Mammary epithelial cell (primary cell): ENCODE measurements at regions not wholly inside any gene's neighbourhood (a gene's known extent, or its start where the extent isn't known, plus 50 kb on each side); places are given as distances from the start of the nearest gene placed in this dataset.

Source experiments
- EZH2 ChIP-seq: IDR thresholded peaks from 2 replicates; pipeline ENCODE4 v1.6.1; 2012; ENCODE audit warnings: low read length, inconsistent platforms, borderline replicate concordance
- TF ChIP-seq, protein P1 (sequence below), 2 donors: IDR thresholded peaks in 1 of 2; conservative IDR thresholded peaks in 1 of 2; 2 replicates each; pipeline ENCODE4 v1.5.1; 2011 to 2012; ENCODE audit warnings: inconsistent platforms in 2 of 2, low read length in 2 of 2, mild to moderate bottlenecking in 2 of 2, control low read depth in 1 of 2, low read depth in 1 of 2; ENCODE audit not compliant: insufficient read depth in 1 of 2; ENCODE audit errors: extremely low read depth in 1 of 2

DNA sequence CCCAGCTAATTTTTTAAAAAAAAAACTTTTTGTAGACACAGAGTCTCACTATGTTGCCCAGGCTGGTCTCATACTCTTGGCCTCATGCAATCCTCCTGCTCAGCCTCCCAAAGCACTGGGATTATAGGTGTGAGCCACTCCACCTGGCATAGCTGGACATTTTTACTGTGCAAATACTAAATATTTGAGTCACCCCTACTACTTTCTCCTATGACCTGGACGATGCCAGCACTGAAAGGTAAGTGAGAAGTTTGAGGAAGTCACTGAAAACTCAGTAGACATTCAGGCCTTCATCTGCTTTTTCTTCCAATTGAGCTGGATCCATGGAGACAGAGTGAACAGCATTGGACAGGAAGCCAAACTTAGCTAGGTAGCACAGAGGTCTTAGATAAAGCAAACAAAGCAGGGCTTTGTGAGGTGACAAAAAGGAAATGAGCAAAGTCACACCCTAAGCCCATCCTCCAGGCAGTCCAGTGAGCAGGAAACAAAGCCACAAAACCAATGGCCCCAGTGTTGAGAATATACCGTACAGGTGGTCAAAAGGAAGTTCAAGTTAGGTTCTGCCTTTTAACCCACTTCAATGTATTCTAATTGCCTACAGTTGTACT, 192.6 kb upstream of the RASA1 start:
- TF ChIP-seq, protein P1, sequence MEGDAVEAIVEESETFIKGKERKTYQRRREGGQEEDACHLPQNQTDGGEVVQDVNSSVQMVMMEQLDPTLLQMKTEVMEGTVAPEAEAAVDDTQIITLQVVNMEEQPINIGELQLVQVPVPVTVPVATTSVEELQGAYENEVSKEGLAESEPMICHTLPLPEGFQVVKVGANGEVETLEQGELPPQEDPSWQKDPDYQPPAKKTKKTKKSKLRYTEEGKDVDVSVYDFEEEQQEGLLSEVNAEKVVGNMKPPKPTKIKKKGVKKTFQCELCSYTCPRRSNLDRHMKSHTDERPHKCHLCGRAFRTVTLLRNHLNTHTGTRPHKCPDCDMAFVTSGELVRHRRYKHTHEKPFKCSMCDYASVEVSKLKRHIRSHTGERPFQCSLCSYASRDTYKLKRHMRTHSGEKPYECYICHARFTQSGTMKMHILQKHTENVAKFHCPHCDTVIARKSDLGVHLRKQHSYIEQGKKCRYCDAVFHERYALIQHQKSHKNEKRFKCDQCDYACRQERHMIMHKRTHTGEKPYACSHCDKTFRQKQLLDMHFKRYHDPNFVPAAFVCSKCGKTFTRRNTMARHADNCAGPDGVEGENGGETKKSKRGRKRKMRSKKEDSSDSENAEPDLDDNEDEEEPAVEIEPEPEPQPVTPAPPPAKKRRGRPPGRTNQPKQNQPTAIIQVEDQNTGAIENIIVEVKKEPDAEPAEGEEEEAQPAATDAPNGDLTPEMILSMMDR (conservative IDR thresholded peaks at IDR 0.05 in 1 of 2, IDR thresholded peaks at IDR 0.05 in 1 of 2; ENCODE audit: extremely low read depth in 1 of 2, insufficient read depth in 1 of 2, low read depth in 1 of 2, low read length in 2 of 2): no peak
- TF ChIP-seq EZH2: no peak
